ENCODE measurements at regions not wholly inside any gene's neighbourhood (a gene's known extent, or its start where the extent isn't known, plus 50 kb on each side); places are given as distances from the start of the nearest gene placed in this dataset.
"Not testable (repeated sequence)": the region's sequence is repeated elsewhere in the genome, so short reads cannot be mapped to it uniquely, and the experiment has no call there.

DNA sequence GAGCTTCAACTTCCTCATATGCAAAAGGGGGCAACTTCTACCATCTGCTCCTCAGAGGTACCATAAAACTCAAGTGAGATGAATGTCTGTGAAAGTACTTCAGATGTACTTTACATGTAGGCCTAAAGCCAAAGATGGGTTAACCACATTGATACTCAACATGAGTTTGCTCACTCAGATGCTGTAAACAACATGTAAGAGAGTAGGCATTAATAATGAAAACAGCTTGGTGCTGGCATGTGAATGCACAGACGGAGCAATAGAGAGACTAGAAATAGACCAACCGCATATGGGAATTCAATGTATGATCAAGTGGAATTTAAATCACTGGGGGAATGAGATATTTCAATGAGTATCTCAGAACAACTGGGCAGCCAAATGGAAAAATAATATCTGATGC, 143.8 kb upstream of the CDYL start:
- intact Hi-C loops (cut with micrococcal nuclease) = no loop called here

DNA sequence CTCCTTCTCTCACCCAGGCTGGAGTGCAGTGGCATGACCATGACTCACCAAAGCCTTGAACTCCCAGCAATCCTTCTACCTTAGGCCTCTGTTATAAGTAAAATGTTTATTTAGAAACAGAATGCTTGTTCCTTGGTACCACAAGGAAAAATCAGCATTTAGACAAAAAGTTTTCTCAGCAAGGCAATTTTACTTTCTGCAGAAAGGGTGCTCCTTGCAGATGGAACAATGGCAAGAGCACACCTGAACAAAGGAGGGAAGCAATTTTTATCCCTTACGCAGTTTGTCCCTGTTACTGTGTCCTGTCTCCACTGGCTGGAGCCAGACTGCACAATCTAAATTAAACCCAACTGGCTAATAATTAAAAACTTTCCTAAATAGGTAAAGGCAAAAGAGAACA, 146.4 kb upstream of the CDYL start:
- CTCF ChIA-PET; intact Hi-C loops (cut with micrococcal nuclease); H3K27ac Mint-ChIP-seq; H3K4me1 Mint-ChIP-seq (ENCODE audit: low read depth); ATAC-seq; POLR2A ChIA-PET; H3K27me3 Mint-ChIP-seq; H3K4me3 Mint-ChIP-seq; DNase-seq; H3K36me3 Mint-ChIP-seq (ENCODE audit: low read depth): not testable (repeated sequence)
- peaks cover 20% of the 10 kb centered on the region for H3K9me3 Mint-ChIP-seq

More for the DNA sequence above, 143.8 kb upstream of the CDYL start:
- no peak for ATAC-seq
- H3K27ac Mint-ChIP-seq = no peak overlapping the region
- peaks cover 4% of the 10 kb centered on the region for H3K27me3 Mint-ChIP-seq
- H3K4me3 Mint-ChIP-seq = no peak overlapping the region
- DNase-seq = no peak
- H3K36me3 Mint-ChIP-seq (ENCODE audit: low read depth) = peaks cover 1% of the 10 kb centered on the region
- peaks cover 20% of the 10 kb centered on the region for H3K9me3 Mint-ChIP-seq
- TF ChIP-seq, protein P1, sequence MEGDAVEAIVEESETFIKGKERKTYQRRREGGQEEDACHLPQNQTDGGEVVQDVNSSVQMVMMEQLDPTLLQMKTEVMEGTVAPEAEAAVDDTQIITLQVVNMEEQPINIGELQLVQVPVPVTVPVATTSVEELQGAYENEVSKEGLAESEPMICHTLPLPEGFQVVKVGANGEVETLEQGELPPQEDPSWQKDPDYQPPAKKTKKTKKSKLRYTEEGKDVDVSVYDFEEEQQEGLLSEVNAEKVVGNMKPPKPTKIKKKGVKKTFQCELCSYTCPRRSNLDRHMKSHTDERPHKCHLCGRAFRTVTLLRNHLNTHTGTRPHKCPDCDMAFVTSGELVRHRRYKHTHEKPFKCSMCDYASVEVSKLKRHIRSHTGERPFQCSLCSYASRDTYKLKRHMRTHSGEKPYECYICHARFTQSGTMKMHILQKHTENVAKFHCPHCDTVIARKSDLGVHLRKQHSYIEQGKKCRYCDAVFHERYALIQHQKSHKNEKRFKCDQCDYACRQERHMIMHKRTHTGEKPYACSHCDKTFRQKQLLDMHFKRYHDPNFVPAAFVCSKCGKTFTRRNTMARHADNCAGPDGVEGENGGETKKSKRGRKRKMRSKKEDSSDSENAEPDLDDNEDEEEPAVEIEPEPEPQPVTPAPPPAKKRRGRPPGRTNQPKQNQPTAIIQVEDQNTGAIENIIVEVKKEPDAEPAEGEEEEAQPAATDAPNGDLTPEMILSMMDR (IDR thresholded peaks at IDR 0.05) = no peak
- ChIA-PET POLR2A (no interaction called here), CTCF (no interaction called here)
- peaks cover 6% of the 10 kb centered on the region for H3K4me1 Mint-ChIP-seq (ENCODE audit: low read depth)

DNA sequence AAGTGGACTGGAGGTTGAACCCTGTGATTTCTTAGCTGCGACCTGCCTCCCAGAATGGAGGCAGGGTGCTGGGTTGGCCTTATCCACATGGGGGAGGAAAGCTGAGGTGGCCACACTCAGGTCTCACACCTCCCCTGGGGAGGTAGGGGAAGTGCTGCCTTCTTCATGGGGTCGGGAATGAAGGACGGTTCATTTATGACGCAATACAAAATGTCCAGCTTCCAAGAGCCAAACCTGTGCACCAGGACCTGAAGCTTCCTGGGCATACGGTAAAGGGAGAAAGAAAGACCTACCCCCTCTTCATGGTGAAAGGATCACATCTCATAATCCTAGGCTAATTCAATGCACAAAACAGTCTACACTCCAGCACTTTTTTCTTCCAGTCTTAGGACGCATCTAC, 150.6 kb upstream of the CDYL start:
- intact Hi-C loops (cut with micrococcal nuclease) = no loop called here
- no peaks in the 10 kb centered on the region for H3K4me1 Mint-ChIP-seq (ENCODE audit: low read depth)
- ChIA-PET POLR2A (no interaction called here), CTCF (interaction anchor here (1.4 kb wide), 1 partner anchor 12 kb away, joined by 4 read pairs; no protein-coding TSS in a partner anchor)
- ATAC-seq (no peak), DNase-seq (no peak)
- no peak overlapping the region for H3K4me3 Mint-ChIP-seq
- H3K36me3 Mint-ChIP-seq (ENCODE audit: low read depth) = peaks cover 1% of the 10 kb centered on the region
- peaks cover 5% of the 10 kb centered on the region for H3K27me3 Mint-ChIP-seq
- no peak overlapping the region for H3K27ac Mint-ChIP-seq
- peaks cover 15% of the 10 kb centered on the region for H3K9me3 Mint-ChIP-seq
- TF ChIP-seq, protein P1 (IDR thresholded peaks at IDR 0.05) = no peak

DNA sequence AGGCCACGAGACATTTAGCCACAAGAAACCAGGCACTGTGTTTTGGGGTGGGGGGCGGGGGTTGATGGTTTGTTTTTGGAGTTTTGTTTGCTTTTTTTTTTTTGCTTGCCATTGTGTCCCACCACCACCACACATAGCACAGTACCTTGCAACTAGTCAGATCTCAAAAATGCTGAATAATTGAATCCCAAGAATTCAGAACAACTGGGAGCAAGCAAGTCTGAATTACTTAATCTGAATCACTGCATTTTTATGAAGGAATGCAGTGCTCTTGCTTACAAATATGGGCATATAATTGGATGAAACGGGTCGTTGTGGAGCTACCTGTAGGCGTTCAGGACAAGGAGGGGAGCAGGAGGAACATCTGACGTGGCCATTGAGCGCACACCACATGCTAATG, 151.5 kb upstream of the CDYL start:
- Mint-ChIP-seq H3K27ac (no peak overlapping the region), H3K27me3 (peaks cover 5% of the 10 kb centered on the region), H3K36me3 (ENCODE audit: low read depth) (no peaks in the 10 kb centered on the region), H3K4me3 (no peak overlapping the region), H3K4me1 (ENCODE audit: low read depth) (no peaks in the 10 kb centered on the region), H3K9me3 (peaks cover 9% of the 10 kb centered on the region)
- no peak for DNase-seq
- intact Hi-C loops (cut with micrococcal nuclease) = no loop called here
- TF ChIP-seq, protein P1 (IDR thresholded peaks at IDR 0.05) = no peak
- POLR2A ChIA-PET = no interaction called here
- no peak for ATAC-seq
- CTCF ChIA-PET = interaction anchor here (1.4 kb wide), 1 partner anchor 12 kb away, joined by 4 read pairs; no protein-coding TSS in a partner anchor

DNA sequence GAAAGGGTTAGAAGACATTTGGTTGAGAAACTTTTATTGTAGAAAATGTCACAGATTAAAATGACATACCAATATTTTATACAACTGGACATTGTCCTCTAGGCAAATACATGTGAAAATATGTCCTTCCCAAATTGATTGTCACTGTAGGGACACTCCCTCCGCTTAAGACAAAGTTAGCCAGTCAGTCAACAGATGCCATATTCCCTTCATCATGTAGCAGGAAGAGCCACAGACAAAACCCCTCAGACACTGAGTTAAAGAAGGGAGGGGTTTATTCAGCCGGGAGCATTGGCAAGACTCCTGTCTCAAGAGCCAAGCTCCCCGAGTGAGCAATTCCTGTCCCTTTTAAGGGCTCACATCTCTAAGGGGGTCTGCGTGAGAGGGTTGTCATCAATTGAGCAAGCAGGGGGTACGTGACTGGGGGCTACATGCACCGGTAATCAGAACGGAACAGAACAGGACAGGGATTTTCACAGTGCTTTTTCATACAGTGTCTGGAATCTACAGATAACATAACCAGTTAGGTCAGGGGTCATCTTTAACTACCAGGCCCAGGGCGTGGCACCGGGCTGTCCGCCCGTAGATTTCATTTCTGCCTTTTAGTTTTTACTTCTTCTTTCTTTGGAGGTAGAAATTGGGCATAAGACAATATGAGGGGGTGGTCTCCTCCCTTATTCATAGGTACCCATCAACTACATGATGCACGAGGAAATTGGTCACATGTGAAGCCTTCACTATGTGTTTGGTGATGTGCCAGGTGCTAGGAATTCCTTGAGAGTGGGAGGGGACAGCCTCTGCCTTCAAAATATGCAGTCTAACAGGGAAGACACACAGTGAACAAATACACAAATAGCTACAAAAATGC, 155.7 kb upstream of the CDYL start:
- Mint-ChIP-seq H3K36me3 (ENCODE audit: low read depth) (no peaks in the 10 kb centered on the region), H3K27me3 (peaks cover 6% of the 10 kb centered on the region), H3K4me1 (ENCODE audit: low read depth) (no peaks in the 10 kb centered on the region), H3K9me3 (no peaks in the 10 kb centered on the region), H3K4me3 (no peak overlapping the region), H3K27ac (no peak overlapping the region)
- no peak for DNase-seq
- intact Hi-C loops (cut with micrococcal nuclease) = no loop called here
- POLR2A ChIA-PET = no interaction called here
- CTCF ChIA-PET = no interaction called here
- TF ChIP-seq, protein P1 (IDR thresholded peaks at IDR 0.05) = no peak
- no peak for ATAC-seq

All from activated CD8-positive, alpha-beta T cell treated with anti-CD3 and anti-CD28 coated beads for 36 hours (primary cell).